ENCODE measurements at regions not wholly inside any gene's neighbourhood (a gene's known extent, or its start where the extent isn't known, plus 50 kb on each side); places are given as distances from the start of the nearest gene placed in this dataset.
"Not testable (repeated sequence)": the region's sequence is repeated elsewhere in the genome, so short reads cannot be mapped to it uniquely, and the experiment has no call there.

- DNase-seq: no peak
- Histone ChIP-seq H3K4me1 (ENCODE audit: low read depth) (no peaks in the 10 kb centered on the region), H3K4me3 (no peak overlapping the region), H3K9me3 (no peaks in the 10 kb centered on the region), H3K36me3 (ENCODE audit: low read depth) (no peaks in the 10 kb centered on the region)
- no peak for TF ChIP-seq CTCF (IDR thresholded peaks at IDR 0.05)
- no peak for ATAC-seq
- intact Hi-C loops (cut with DNase I, micrococcal nuclease): no loop called here
Measured at GRCh38 chrX:53794181-53794580, 107.7 kb upstream of the HUWE1 start.

GRCh38 chrX:53768865-53769264 is 82.3 kb upstream of the HUWE1 start:
- Histone ChIP-seq H3K9me3 (no peaks in the 10 kb centered on the region), H3K36me3 (ENCODE audit: low read depth) (no peaks in the 10 kb centered on the region), H3K4me3 (no peak overlapping the region), H3K4me1 (ENCODE audit: low read depth) (no peaks in the 10 kb centered on the region)
- DNase-seq (no peak), ATAC-seq (no peak)
- TF ChIP-seq CTCF (IDR thresholded peaks at IDR 0.05): no peak
- intact Hi-C loops (cut with DNase I, micrococcal nuclease): no loop called here

- no peaks in the 10 kb centered on the region for H3K36me3 ChIP-seq (ENCODE audit: low read depth)
- no peaks in the 10 kb centered on the region for H3K4me1 ChIP-seq (ENCODE audit: low read depth)
- intact Hi-C loops (cut with DNase I, micrococcal nuclease): no loop called here
- H3K4me3 ChIP-seq: no peak overlapping the region
- DNase-seq (no peak), ATAC-seq (no peak)
- TF ChIP-seq CTCF (IDR thresholded peaks at IDR 0.05): no peak
- H3K9me3 ChIP-seq: no peaks in the 10 kb centered on the region
Measured at GRCh38 chrX:53768451-53768850, 81.9 kb upstream of the HUWE1 start.

GRCh38 chrX:53767544-53767943 is 81.0 kb upstream of the HUWE1 start:
- Histone ChIP-seq H3K4me1 (ENCODE audit: low read depth) (no peaks in the 10 kb centered on the region), H3K4me3 (no peak overlapping the region), H3K9me3 (no peaks in the 10 kb centered on the region), H3K36me3 (ENCODE audit: low read depth) (no peaks in the 10 kb centered on the region)
- ATAC-seq: no peak
- no peak for TF ChIP-seq CTCF (IDR thresholded peaks at IDR 0.05)
- DNase-seq: no peak
- intact Hi-C loops (cut with DNase I, micrococcal nuclease): no loop called here

GRCh38 chrX:53757181-53757580 is 70.7 kb upstream of the HUWE1 start:
- H3K9me3 ChIP-seq; H3K36me3 ChIP-seq (ENCODE audit: low read depth); H3K4me3 ChIP-seq; intact Hi-C loops (cut with DNase I, micrococcal nuclease); H3K4me1 ChIP-seq (ENCODE audit: low read depth); ATAC-seq; DNase-seq: not testable (repeated sequence)

- Histone ChIP-seq H3K4me1 (ENCODE audit: low read depth) (no peaks in the 10 kb centered on the region), H3K9me3 (no peaks in the 10 kb centered on the region), H3K4me3 (no peak overlapping the region), H3K36me3 (ENCODE audit: low read depth) (no peaks in the 10 kb centered on the region)
- DNase-seq: no peak
- no peak for TF ChIP-seq CTCF (IDR thresholded peaks at IDR 0.05)
- ATAC-seq: no peak
- intact Hi-C loops (cut with DNase I, micrococcal nuclease): no loop called here
Measured at GRCh38 chrX:53746718-53747117, 60.2 kb upstream of the HUWE1 start.

Data from mucosa of descending colon (tissue), 3 donors.